K562 (cell line): ENCODE measurements at regions not wholly inside any gene's neighbourhood (a gene's known extent, or its start where the extent isn't known, plus 50 kb on each side); places are given as distances from the start of the nearest gene placed in this dataset.

Source experiments
- ATAC-seq: fragments of 200-7000 bp; cut with Tn5 transposase; 3 replicates; pipeline ENCODE4 v1.9.1; 2020; ENCODE audit warnings: moderate library complexity
- BruUV-seq: library from RNA; stranded (reverse); fragments of 400-500 nt; replicated peaks from 2 replicates; lab custom pipeline; 2021; lab: Mats Ljungman, UMichigan
- CTCF ChIA-PET: fragments of 300-600 bp; formaldehyde crosslinking; extraction: SDS; loops from one replicate; lab custom pipeline; 2021; ENCODE audit warnings: low intra/inter-chr PET ratio; lab: Yijun Ruan, JAX
- POLR2A ChIA-PET: fragments of 300-600, 350-650 bp; sonication (Branson Sonifier 250); formaldehyde crosslinking; extraction: SDS; loops from one replicate; lab custom pipeline; 2021; ENCODE audit warnings: antibody characterized with exemption, inconsistent platforms; lab: Yijun Ruan, JAX
- DNase-seq, 4 experiments: peaks; one replicate each; pipeline versions ENCODE4 v3.0.0 to v3.0.0-alpha.2; 2011 to 2018; ENCODE audit warnings: low spot score in 3 of 4, mixed read lengths in 3 of 4; ENCODE audit errors: extremely low read depth in 1 of 4
- FAIRE-seq: peaks from 2 replicates; lab custom pipeline; 2011; peaks lifted over from hg19 to GRCh38; lab: Jason Lieb, UNC
- H2AFZ ChIP-seq: 2 replicates; pipeline ENCODE4 v1.6.0; 2011; ENCODE audit warnings: low read depth, low read length, control low read depth, inconsistent platforms
- H3K27ac ChIP-seq: fragments of 200-600 bp; 3 replicates; pipeline ENCODE4 v1.8.0; 2011; ENCODE audit warnings: low read depth, mild to moderate bottlenecking, control low read depth, inconsistent platforms, low read length, moderate library complexity, mixed read lengths; ENCODE audit errors: extremely low read depth
- H3K27me3 ChIP-seq, 2 experiments: fragments of 300-600 bp in 1 of 2; 2 replicates in 1 of 2; 3 replicates in 1 of 2; pipeline versions ENCODE4 v1.6.0 to v1.8.0; 2011; ENCODE audit warnings: inconsistent platforms in 2 of 2, low read length in 2 of 2, mild to moderate bottlenecking in 1 of 2, mixed read lengths in 1 of 2, moderate library complexity in 1 of 2; ENCODE audit not compliant: control insufficient read depth in 2 of 2, insufficient read depth in 2 of 2
- H3K36me3 ChIP-seq: fragments of 300-600 bp; 3 replicates; pipeline ENCODE4 v1.8.0; 2011; ENCODE audit warnings: mild to moderate bottlenecking, low read length, inconsistent platforms; ENCODE audit not compliant: control insufficient read depth, insufficient read depth
- H3K4me1 ChIP-seq, 2 experiments: fragments of 200-600 bp in 1 of 2; replicated peaks in 1 of 2; 2 replicates in 1 of 2; 3 replicates in 1 of 2; pipeline versions ENCODE4 v1.5.1 to v1.8.0; 2011; ENCODE audit warnings: inconsistent platforms in 2 of 2, low read length in 2 of 2, mild to moderate bottlenecking in 1 of 2, mixed read lengths in 1 of 2, moderate library complexity in 1 of 2; ENCODE audit not compliant: control insufficient read depth in 2 of 2, insufficient read depth in 2 of 2
- H3K4me2 ChIP-seq: 2 replicates; pipeline ENCODE4 v1.6.1; 2011; ENCODE audit warnings: low read length, control low read depth, inconsistent platforms, mixed read lengths; ENCODE audit not compliant: insufficient read depth
- H3K4me3 ChIP-seq: fragments of 200-600 bp; sonication (generic), shearing (Covaris generic); 2 replicates; pipeline ENCODE4 v1.5.1; 2016; ENCODE audit warnings: control low read depth, inconsistent platforms
- H3K79me2 ChIP-seq: fragments of 200-600 bp; 3 replicates; pipeline ENCODE4 v1.8.0; 2011; ENCODE audit warnings: low read length, inconsistent platforms; ENCODE audit not compliant: control insufficient read depth, insufficient read depth
- H3K9ac ChIP-seq, 2 experiments: 2 replicates each; pipeline versions ENCODE4 v1.6.0 to v1.6.1; 2011; ENCODE audit warnings: low read depth in 2 of 2, low read length in 2 of 2, control low read depth in 1 of 2, inconsistent platforms in 1 of 2, mild to moderate bottlenecking in 1 of 2, mixed read lengths in 1 of 2; ENCODE audit not compliant: insufficient read depth in 1 of 2
- H3K9me1 ChIP-seq: one replicate; pipeline ENCODE4 v1.6.0; 2011; ENCODE audit warnings: inconsistent platforms, mild to moderate bottlenecking, low read length, moderate library complexity; ENCODE audit not compliant: control insufficient read depth, insufficient read depth
- H3K9me3 ChIP-seq: replicated peaks from 2 replicates; pipeline ENCODE4 v1.5.1; 2011; ENCODE audit warnings: low read depth, low read length, inconsistent platforms; ENCODE audit not compliant: control insufficient read depth, insufficient read depth
- H4K20me1 ChIP-seq: replicated peaks from 2 replicates; pipeline ENCODE4 v1.6.1; 2011; ENCODE audit warnings: low read length, inconsistent platforms, mixed read lengths; ENCODE audit not compliant: control insufficient read depth, insufficient read depth
- C11orf30 ChIP-seq: fragments of 450-650 bp; IDR thresholded peaks from 2 replicates; pipeline ENCODE4 v1.6.1; 2016; ENCODE audit warnings: low read depth, mild to moderate bottlenecking
- EZH2 ChIP-seq: IDR thresholded peaks from 2 replicates; pipeline ENCODE4 v1.6.1; 2012; ENCODE audit warnings: low read depth, mild to moderate bottlenecking, inconsistent platforms, low read length, borderline replicate concordance
- KDM5B ChIP-seq: fragments of 200-600 bp; sonication (generic); IDR thresholded peaks from 2 replicates; pipeline ENCODE4 v1.6.1; 2012; ENCODE audit warnings: low read depth, mild to moderate bottlenecking, moderate library complexity, low read length, control low read depth, inconsistent platforms; ENCODE audit not compliant: insufficient replicate concordance
- RBM34 ChIP-seq: fragments of 200-400 bp; formaldehyde crosslinking; IDR thresholded peaks from 2 replicates; pipeline ENCODE4 v1.6.1; 2018; ENCODE audit warnings: low read length, borderline replicate concordance; ENCODE audit not compliant: insufficient read depth
- SIN3B ChIP-seq: fragments of 450-650 bp; IDR thresholded peaks from 2 replicates; pipeline ENCODE4 v1.6.1; 2017; ENCODE audit warnings: low read depth, mild to moderate bottlenecking, moderate library complexity
- SP1 ChIP-seq: sonication (generic); formaldehyde crosslinking; IDR thresholded peaks from 2 replicates; pipeline ENCODE4 v1.8.1; 2022; ENCODE audit warnings: mild to moderate bottlenecking, missing genetic modification reagents
- SREBF1 ChIP-seq: fragments of 150-350 bp; IDR thresholded peaks from 2 replicates; pipeline ENCODE4 v1.6.1; 2014; ENCODE audit warnings: antibody characterized with exemption, low read depth, low read length, borderline replicate concordance
- ZNF583 ChIP-seq: fragments of 250-450 bp; sonication (Bioruptor Pico); IDR thresholded peaks from 2 replicates; pipeline ENCODE4 v1.4.0; 2020
- WGBS: fragments of 100-300 bp; shearing (Covaris generic); methylation state at CpG from one replicate; pipeline ENCODE4 v1.1.6; 2016; ENCODE audit warnings: low coverage, mixed read lengths; ENCODE audit not compliant: insufficient coverage; ENCODE audit errors: missing lambda C conversion rate; 5-methylcytosine and 5-hydroxymethylcytosine counted together
- in situ Hi-C: fragments of 300-500 bp; cut with MboI; formaldehyde crosslinking; loops from 4 replicates; pipeline ENCODE4 v1.15.0; 2018; ENCODE audit warnings: inconsistent platforms, mixed read lengths
- intact Hi-C: fragments of 100-400 bp; cut with micrococcal nuclease; formaldehyde crosslinking; loops from 2 replicates; pipeline ENCODE4 v1.14.2; 2022
- TF ChIP-seq, protein P1 (sequence below): fragments of 450-650 bp; IDR thresholded peaks from 2 replicates; pipeline ENCODE4 v1.6.1; 2018; ENCODE audit warnings: mild to moderate bottlenecking, low read depth; ENCODE audit not compliant: partially characterized antibody
- TF ChIP-seq, protein P2 (sequence below): fragments of 450-650 bp; IDR thresholded peaks from 2 replicates; pipeline ENCODE4 v1.7.0; 2016; ENCODE audit warnings: borderline replicate concordance
- TF ChIP-seq, protein P3 (sequence below): fragments of 450-650 bp; IDR thresholded peaks from 2 replicates; pipeline ENCODE4 v1.6.1; 2017; ENCODE audit warnings: antibody characterized with exemption

DNA sequence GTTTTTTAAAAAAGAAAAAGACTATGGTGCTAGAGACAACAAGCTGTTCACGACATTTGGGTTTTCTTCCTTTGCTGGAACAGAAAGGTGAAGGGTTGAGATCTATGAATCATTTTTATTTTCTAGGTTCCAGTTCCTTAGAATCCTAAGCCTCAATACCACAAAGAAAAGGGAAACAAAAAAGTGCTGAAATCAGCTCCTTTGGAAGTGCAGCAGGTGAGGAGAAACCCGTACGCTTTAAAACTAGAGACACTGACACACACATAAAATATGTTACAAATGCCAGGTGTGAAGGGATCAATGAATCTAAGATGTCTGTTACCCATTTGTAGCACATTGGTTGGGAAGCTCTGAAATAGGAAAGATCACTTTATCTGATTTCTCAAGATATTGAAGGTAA, 125.2 kb downstream of the AREG start:
- TF ChIP-seq RBM34 (no peak), SIN3B (no peak), C11orf30 (0 out of 2 replicates have a peak, but pooled peaks have one; percentile 13), KDM5B (no peak), ZNF583 (no peak)
- Histone ChIP-seq H3K79me2 (no peaks in the 10 kb centered on the region), H3K4me3 (no peak overlapping the region), H3K4me2 (no peak overlapping the region), H2AFZ (no peak overlapping the region), H3K9me3 (no peaks in the 10 kb centered on the region), H3K4me1 (no peaks in the 10 kb centered on the region), H3K9me1 (no peaks in the 10 kb centered on the region), H3K27ac (no peak overlapping the region), H3K36me3 (no peaks in the 10 kb centered on the region), H3K9ac (no peak overlapping the region), H3K27me3 (no peaks in the 10 kb centered on the region), H4K20me1 (no peaks in the 10 kb centered on the region)
- CTCF ChIA-PET, result interaction anchor here (0.6 kb wide), 1 partner anchor 908 kb away, joined by 3 read pairs; no protein-coding TSS in a partner anchor
- FAIRE-seq, result no peak
- intact Hi-C loops, result no loop called here
- in situ Hi-C loops, result no loop called here
- POLR2A ChIA-PET, result no interaction called here
- 51% methylated on average over 3 of the region's 3 CpGs for WGBS
- no peak for ATAC-seq
- no peak for DNase-seq
- BruUV-seq, result no TSS peak

DNA sequence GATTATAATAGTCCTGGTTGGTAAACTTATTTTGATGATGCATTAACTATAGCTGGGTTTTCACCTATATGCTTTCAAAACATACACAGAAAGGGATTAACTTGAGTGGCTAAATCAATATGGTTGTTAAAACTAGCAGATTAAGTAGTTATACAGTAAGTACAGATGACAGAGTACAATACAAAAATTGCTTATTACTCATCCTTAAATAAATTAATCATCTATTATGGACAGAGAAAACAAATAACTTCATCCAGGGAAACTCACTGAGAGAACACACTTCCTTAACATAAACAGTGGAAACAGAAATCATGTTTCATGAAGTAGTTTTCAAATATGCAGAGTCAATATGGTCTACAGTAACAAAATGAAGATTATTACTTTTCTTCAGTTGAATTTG, 133.4 kb downstream of the AREG start:
- no peak for DNase-seq
- Histone ChIP-seq H3K4me2 (no peak overlapping the region), H3K4me3 (no peak overlapping the region), H3K27ac (no peak overlapping the region), H3K9me1 (no peaks in the 10 kb centered on the region), H3K27me3 (no peaks in the 10 kb centered on the region), H3K36me3 (no peaks in the 10 kb centered on the region), H4K20me1 (no peaks in the 10 kb centered on the region), H3K79me2 (no peaks in the 10 kb centered on the region), H3K9me3 (no peaks in the 10 kb centered on the region), H3K4me1 (no peaks in the 10 kb centered on the region), H2AFZ (no peak overlapping the region), H3K9ac (no peak overlapping the region)
- ChIA-PET CTCF (no interaction called here), POLR2A (no interaction called here)
- no TSS peak for BruUV-seq
- in situ Hi-C loops (no loop called here), intact Hi-C loops (no loop called here)
- ATAC-seq, result no peak
- no peak for FAIRE-seq
- TF ChIP-seq, protein P1, sequence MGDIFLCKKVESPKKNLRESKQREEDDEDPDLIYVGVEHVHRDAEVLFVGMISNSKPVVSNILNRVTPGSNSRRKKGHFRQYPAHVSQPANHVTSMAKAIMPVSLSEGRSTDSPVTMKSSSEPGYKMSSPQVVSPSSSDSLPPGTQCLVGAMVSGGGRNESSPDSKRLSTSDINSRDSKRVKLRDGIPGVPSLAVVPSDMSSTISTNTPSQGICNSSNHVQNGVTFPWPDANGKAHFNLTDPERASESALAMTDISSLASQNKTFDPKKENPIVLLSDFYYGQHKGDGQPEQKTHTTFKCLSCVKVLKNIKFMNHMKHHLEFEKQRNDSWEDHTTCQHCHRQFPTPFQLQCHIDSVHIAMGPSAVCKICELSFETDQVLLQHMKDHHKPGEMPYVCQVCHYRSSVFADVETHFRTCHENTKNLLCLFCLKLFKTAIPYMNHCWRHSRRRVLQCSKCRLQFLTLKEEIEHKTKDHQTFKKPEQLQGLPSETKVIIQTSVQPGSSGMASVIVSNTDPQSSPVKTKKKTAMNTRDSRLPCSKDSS, result no peak
- TF ChIP-seq SP1 (CRISPR knock-in tag) (no peak), SREBF1 (no peak), EZH2 (no peak)
- TF ChIP-seq, protein P2, sequence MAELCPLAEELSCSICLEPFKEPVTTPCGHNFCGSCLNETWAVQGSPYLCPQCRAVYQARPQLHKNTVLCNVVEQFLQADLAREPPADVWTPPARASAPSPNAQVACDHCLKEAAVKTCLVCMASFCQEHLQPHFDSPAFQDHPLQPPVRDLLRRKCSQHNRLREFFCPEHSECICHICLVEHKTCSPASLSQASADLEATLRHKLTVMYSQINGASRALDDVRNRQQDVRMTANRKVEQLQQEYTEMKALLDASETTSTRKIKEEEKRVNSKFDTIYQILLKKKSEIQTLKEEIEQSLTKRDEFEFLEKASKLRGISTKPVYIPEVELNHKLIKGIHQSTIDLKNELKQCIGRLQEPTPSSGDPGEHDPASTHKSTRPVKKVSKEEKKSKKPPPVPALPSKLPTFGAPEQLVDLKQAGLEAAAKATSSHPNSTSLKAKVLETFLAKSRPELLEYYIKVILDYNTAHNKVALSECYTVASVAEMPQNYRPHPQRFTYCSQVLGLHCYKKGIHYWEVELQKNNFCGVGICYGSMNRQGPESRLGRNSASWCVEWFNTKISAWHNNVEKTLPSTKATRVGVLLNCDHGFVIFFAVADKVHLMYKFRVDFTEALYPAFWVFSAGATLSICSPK, result no peak
- TF ChIP-seq, protein P3, sequence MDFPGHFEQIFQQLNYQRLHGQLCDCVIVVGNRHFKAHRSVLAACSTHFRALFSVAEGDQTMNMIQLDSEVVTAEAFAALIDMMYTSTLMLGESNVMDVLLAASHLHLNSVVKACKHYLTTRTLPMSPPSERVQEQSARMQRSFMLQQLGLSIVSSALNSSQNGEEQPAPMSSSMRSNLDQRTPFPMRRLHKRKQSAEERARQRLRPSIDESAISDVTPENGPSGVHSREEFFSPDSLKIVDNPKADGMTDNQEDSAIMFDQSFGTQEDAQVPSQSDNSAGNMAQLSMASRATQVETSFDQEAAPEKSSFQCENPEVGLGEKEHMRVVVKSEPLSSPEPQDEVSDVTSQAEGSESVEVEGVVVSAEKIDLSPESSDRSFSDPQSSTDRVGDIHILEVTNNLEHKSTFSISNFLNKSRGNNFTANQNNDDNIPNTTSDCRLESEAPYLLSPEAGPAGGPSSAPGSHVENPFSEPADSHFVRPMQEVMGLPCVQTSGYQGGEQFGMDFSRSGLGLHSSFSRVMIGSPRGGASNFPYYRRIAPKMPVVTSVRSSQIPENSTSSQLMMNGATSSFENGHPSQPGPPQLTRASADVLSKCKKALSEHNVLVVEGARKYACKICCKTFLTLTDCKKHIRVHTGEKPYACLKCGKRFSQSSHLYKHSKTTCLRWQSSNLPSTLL, result no peak
